Fibroblast of lung (primary cell): ENCODE measurements at regions not wholly inside any gene's neighbourhood (a gene's known extent, or its start where the extent isn't known, plus 50 kb on each side); places are given as distances from the start of the nearest gene placed in this dataset.

Experiments used
- DNase-seq, 2 donors: peaks; one replicate each; pipeline versions ENCODE4 v3.0.0 to v3.0.0-alpha.2; 2010; ENCODE audit warnings: low read depth in 2 of 2
- H2AFZ ChIP-seq: 2 replicates; pipeline ENCODE4 v1.5.1; 2012; ENCODE audit warnings: low read length, control low read depth, inconsistent platforms
- H3K27ac ChIP-seq: 2 replicates; pipeline ENCODE4 v1.5.1; 2011; ENCODE audit warnings: low read length, control low read depth; ENCODE audit not compliant: insufficient read depth
- H3K27me3 ChIP-seq: 2 replicates; pipeline ENCODE4 v1.5.1; 2011; ENCODE audit warnings: mild to moderate bottlenecking, low read length; ENCODE audit not compliant: control insufficient read depth, insufficient read depth
- H3K36me3 ChIP-seq: 2 replicates; pipeline ENCODE4 v1.5.1; 2011; ENCODE audit warnings: low read length; ENCODE audit not compliant: control insufficient read depth, insufficient read depth
- H3K4me1 ChIP-seq: 2 replicates; pipeline ENCODE4 v1.5.1; 2011; ENCODE audit warnings: low read length; ENCODE audit not compliant: control insufficient read depth, insufficient read depth; ENCODE audit errors: extremely low read depth
- H3K4me2 ChIP-seq: 2 replicates; pipeline ENCODE4 v1.5.1; 2011; ENCODE audit warnings: low read length, control low read depth; ENCODE audit not compliant: insufficient read depth; ENCODE audit errors: extremely low read depth
- H3K4me3 ChIP-seq, 4 experiments: fragments of 200-600 bp in 1 of 4; sonication (generic) in 1 of 4; replicated peaks in 1 of 4; 2 replicates each; pipeline ENCODE4 v1.5.1; 2011 to 2016; ENCODE audit warnings: low read length in 4 of 4, low read depth in 3 of 4, mild to moderate bottlenecking in 3 of 4, control low read depth in 2 of 4, inconsistent platforms in 1 of 4, mixed read lengths in 1 of 4; ENCODE audit not compliant: insufficient read depth in 1 of 4; ENCODE audit errors: control extremely low read depth in 1 of 4
- H3K79me2 ChIP-seq: 2 replicates; pipeline ENCODE4 v1.5.1; 2012; ENCODE audit warnings: mild to moderate bottlenecking, low read length, inconsistent platforms; ENCODE audit not compliant: control insufficient read depth, insufficient read depth
- H3K9ac ChIP-seq: 2 replicates; pipeline ENCODE4 v1.5.1; 2011; ENCODE audit warnings: mild to moderate bottlenecking, low read length, control low read depth; ENCODE audit not compliant: insufficient read depth
- H3K9me3 ChIP-seq: 2 replicates; pipeline ENCODE4 v1.5.1; 2012; ENCODE audit warnings: low read depth, low read length; ENCODE audit not compliant: control insufficient read depth, insufficient read depth
- H4K20me1 ChIP-seq: 2 replicates; pipeline ENCODE4 v1.5.1; 2011; ENCODE audit warnings: low read length; ENCODE audit not compliant: control insufficient read depth, insufficient read depth; ENCODE audit errors: extremely low read depth
- EZH2 ChIP-seq: IDR thresholded peaks from 2 replicates; pipeline ENCODE4 v1.5.1; 2012; ENCODE audit warnings: low read length, control low read depth, mild to moderate bottlenecking; ENCODE audit errors: missing control alignments
- TF ChIP-seq, protein P1 (sequence below), 2 donors: IDR thresholded peaks in 1 of 2; conservative IDR thresholded peaks in 1 of 2; 1 replicate in 1 of 2; 2 replicates in 1 of 2; pipeline ENCODE4 v1.5.1; 2011 to 2012; ENCODE audit warnings: low read length in 2 of 2, control low read depth in 1 of 2, inconsistent platforms in 1 of 2, low read depth in 1 of 2, mild to moderate bottlenecking in 1 of 2

DNA sequence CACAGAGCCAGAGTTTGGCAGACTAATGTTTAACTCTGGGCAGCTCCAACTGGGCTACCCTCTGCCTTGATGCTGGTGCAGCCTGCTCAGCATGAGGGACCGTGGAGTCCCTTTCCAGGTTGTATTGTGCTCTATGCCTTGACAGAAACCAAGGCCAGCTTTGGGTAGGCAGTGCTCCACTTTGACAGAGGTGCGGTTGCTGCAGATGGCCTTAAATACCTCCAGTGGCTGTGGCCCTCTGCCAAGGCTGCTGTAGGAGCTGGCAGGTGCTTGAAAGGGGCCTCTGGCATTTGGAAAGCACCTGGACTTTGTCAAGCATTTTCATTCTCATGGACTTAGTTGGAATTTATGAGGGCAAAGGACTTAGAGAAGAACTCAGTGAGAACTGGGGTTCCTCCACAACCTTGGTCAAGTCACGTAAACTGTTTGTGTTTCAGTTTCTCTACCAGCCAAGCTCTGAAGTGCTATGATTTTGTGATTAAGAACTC lies 249.7 kb upstream of the ZNF462 start:
- H3K79me2 ChIP-seq, result no peaks in the 10 kb centered on the region
- TF ChIP-seq, protein P1, sequence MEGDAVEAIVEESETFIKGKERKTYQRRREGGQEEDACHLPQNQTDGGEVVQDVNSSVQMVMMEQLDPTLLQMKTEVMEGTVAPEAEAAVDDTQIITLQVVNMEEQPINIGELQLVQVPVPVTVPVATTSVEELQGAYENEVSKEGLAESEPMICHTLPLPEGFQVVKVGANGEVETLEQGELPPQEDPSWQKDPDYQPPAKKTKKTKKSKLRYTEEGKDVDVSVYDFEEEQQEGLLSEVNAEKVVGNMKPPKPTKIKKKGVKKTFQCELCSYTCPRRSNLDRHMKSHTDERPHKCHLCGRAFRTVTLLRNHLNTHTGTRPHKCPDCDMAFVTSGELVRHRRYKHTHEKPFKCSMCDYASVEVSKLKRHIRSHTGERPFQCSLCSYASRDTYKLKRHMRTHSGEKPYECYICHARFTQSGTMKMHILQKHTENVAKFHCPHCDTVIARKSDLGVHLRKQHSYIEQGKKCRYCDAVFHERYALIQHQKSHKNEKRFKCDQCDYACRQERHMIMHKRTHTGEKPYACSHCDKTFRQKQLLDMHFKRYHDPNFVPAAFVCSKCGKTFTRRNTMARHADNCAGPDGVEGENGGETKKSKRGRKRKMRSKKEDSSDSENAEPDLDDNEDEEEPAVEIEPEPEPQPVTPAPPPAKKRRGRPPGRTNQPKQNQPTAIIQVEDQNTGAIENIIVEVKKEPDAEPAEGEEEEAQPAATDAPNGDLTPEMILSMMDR (conservative IDR thresholded peaks at IDR 0.05 in 1 of 2, IDR thresholded peaks at IDR 0.05 in 1 of 2; ENCODE audit: low read depth in 1 of 2, low read length in 2 of 2), result no peak
- no peak for TF ChIP-seq EZH2
- no peak overlapping the region for H2AFZ ChIP-seq
- no peaks in the 10 kb centered on the region for H4K20me1 ChIP-seq
- H3K9ac ChIP-seq, result no peak overlapping the region
- H3K36me3 ChIP-seq, result no peaks in the 10 kb centered on the region
- H3K4me3 ChIP-seq, result no peak overlapping the region
- no peak overlapping the region for H3K4me2 ChIP-seq
- no peaks in the 10 kb centered on the region for H3K9me3 ChIP-seq
- DNase-seq, result no peak
- H3K27ac ChIP-seq, result no peak overlapping the region
- no peaks in the 10 kb centered on the region for H3K4me1 ChIP-seq
- no peaks in the 10 kb centered on the region for H3K27me3 ChIP-seq

DNA sequence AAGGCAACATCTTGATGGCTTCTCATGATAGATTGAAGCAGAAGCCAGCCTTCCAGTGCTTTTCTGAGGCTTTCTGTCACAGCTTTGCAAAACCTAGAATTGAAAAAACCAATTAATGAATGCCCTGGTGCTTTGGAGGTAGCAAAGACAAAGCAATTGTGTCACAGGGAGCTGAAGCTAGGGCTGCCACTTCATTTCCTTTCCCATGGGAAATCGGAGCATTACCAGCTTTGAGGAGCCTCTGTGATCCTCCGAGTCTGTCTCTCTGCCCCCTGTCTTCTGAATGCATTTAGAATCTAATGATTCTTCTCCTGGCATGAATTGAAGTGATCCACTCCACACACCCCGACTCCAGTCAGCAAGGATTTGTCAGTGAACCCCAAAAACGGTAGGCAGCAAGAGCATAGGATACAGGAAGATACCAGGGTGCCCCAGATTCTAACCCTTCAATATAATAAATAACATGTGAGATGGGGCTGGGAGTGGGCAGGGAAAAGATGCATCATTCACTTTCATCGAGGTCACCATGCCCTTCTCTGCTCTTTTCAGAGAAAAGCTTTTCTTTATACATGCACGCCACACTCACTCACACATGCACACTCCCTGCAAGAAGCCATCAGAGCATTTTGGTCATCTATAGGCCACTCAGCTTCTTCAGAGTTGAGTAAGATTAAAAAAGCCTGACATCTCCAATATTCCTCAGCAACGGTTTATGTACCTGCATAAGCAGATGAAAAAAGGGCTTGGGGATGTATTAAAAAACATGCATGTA lies 247.7 kb upstream of the ZNF462 start:
- H2AFZ ChIP-seq, result no peak overlapping the region
- H3K27me3 ChIP-seq, result no peaks in the 10 kb centered on the region
- H3K9ac ChIP-seq, result no peak overlapping the region
- no peaks in the 10 kb centered on the region for H3K9me3 ChIP-seq
- no peaks in the 10 kb centered on the region for H3K4me1 ChIP-seq
- no peaks in the 10 kb centered on the region for H3K36me3 ChIP-seq
- TF ChIP-seq, protein P1 (conservative IDR thresholded peaks at IDR 0.05 in 1 of 2, IDR thresholded peaks at IDR 0.05 in 1 of 2; ENCODE audit: low read depth in 1 of 2, low read length in 2 of 2), result no peak
- TF ChIP-seq EZH2, result no peak
- H3K79me2 ChIP-seq, result no peaks in the 10 kb centered on the region
- no peaks in the 10 kb centered on the region for H4K20me1 ChIP-seq
- no peak overlapping the region for H3K4me2 ChIP-seq
- no peak overlapping the region for H3K27ac ChIP-seq
- H3K4me3 ChIP-seq, result no peak overlapping the region
- DNase-seq, result no peak

DNA sequence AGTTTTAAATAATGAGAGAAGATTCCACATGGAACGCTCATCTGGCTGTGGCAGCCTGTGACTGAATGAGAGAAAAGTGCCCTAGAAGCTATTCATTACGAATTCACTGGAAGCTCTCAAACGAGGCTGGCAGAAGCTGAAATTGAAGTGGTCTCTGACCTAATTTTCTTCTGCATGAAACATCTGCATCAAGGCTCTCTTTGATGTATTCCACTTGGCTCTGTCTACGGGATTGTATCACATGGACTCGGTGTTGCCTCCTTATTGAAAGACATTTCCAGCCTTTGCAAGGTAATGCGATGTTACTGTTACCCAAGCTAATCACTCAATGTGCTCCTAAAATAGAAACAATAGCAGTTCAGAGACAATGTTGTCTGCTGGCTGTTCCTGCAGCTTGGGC lies 246.9 kb upstream of the ZNF462 start:
- DNase-seq, result no peak
- H3K27ac ChIP-seq, result no peak overlapping the region
- H3K4me3 ChIP-seq, result no peak overlapping the region
- no peaks in the 10 kb centered on the region for H3K9me3 ChIP-seq
- TF ChIP-seq EZH2, result no peak
- TF ChIP-seq, protein P1 (conservative IDR thresholded peaks at IDR 0.05 in 1 of 2, IDR thresholded peaks at IDR 0.05 in 1 of 2; ENCODE audit: low read depth in 1 of 2, low read length in 2 of 2), result no peak
- no peak overlapping the region for H3K4me2 ChIP-seq
- H3K27me3 ChIP-seq, result no peaks in the 10 kb centered on the region
- H2AFZ ChIP-seq, result no peak overlapping the region
- no peak overlapping the region for H3K9ac ChIP-seq
- no peaks in the 10 kb centered on the region for H3K36me3 ChIP-seq
- no peaks in the 10 kb centered on the region for H3K4me1 ChIP-seq
- no peaks in the 10 kb centered on the region for H3K79me2 ChIP-seq
- H4K20me1 ChIP-seq, result no peaks in the 10 kb centered on the region
